HepG2 (cell line): ENCODE measurements at regions not wholly inside any gene's neighbourhood (a gene's known extent, or its start where the extent isn't known, plus 50 kb on each side); places are given as distances from the start of the nearest gene placed in this dataset.
A peak's percentile ranks its signal among the peaks of the same experiment; 100 is the strongest.

ENCODE experiments used
- ATAC-seq: fragments of 200-7000 bp; cut with Tn5 transposase; 3 replicates; pipeline ENCODE4 v1.9.1; 2020; ENCODE audit warnings: mild to moderate bottlenecking, moderate library complexity
- BruUV-seq: library from RNA; stranded (reverse); fragments of 400-500 nt; replicated peaks from 2 replicates; lab custom pipeline; 2021; lab: Mats Ljungman, UMichigan
- CTCF ChIA-PET: fragments of 300-600 bp; formaldehyde crosslinking; extraction: SDS; loops from one replicate; lab custom pipeline; 2021; ENCODE audit warnings: low total read pairs, inconsistent platforms, low intra/inter-chr PET ratio; lab: Yijun Ruan, JAX
- POLR2A ChIA-PET: fragments of 350-600 bp; sonication (Branson Sonifier 250); formaldehyde crosslinking; loops from one replicate; lab custom pipeline; 2020; ENCODE audit warnings: antibody characterized with exemption, inconsistent platforms; lab: Yijun Ruan, JAX
- DNase-seq: peaks from one replicate; pipeline ENCODE4 v3.0.0-alpha.2; 2015; ENCODE audit warnings: low spot score
- FAIRE-seq: peaks from 3 replicates; lab custom pipeline; 2011; peaks lifted over from hg19 to GRCh38; lab: Jason Lieb, UNC
- H2AFZ ChIP-seq: one replicate; pipeline ENCODE4 v1.6.1; 2011; ENCODE audit warnings: low read length, inconsistent platforms
- H3K27ac ChIP-seq: fragments of 300-600 bp; 3 replicates; pipeline ENCODE4 v1.8.0; 2011; ENCODE audit warnings: mixed run types, mild to moderate bottlenecking, mixed read lengths, low read length, inconsistent platforms; ENCODE audit not compliant: insufficient read depth; ENCODE audit errors: extremely low read length
- H3K27me3 ChIP-seq, 2 experiments: fragments of 200-600 bp in 1 of 2; 2 replicates in 1 of 2; 3 replicates in 1 of 2; pipeline versions ENCODE4 v1.6.0 to v1.8.0; 2011; ENCODE audit warnings: low read length in 2 of 2, mild to moderate bottlenecking in 2 of 2, moderate library complexity in 2 of 2, inconsistent platforms in 1 of 2; ENCODE audit not compliant: insufficient read depth in 2 of 2, control insufficient read depth in 1 of 2
- H3K36me3 ChIP-seq, 2 experiments: fragments of 200-600 bp in 1 of 2; replicated peaks in 1 of 2; 2 replicates in 1 of 2; 3 replicates in 1 of 2; pipeline versions ENCODE4 v1.5.1 to v1.8.0; 2011; ENCODE audit warnings: low read length in 2 of 2, inconsistent platforms in 1 of 2; ENCODE audit not compliant: insufficient read depth in 2 of 2, control insufficient read depth in 1 of 2
- H3K4me1 ChIP-seq: 2 replicates; pipeline ENCODE4 v1.5.1; 2012; ENCODE audit warnings: low read length, inconsistent platforms; ENCODE audit not compliant: insufficient read depth
- H3K4me2 ChIP-seq: 2 replicates; pipeline ENCODE4 v1.6.0; 2011; ENCODE audit warnings: low read depth, low read length, inconsistent platforms
- H3K4me3 ChIP-seq, 3 experiments: fragments of 200-600 bp in 1 of 3; sonication (generic), shearing (Covaris generic) in 1 of 3; replicated peaks in 1 of 3; 2 replicates each; pipeline ENCODE4 v1.5.1; 2011 to 2016; ENCODE audit warnings: low read length in 3 of 3, inconsistent platforms in 2 of 3, low read depth in 2 of 3, mild to moderate bottlenecking in 2 of 3, control low read depth in 1 of 3, mixed read lengths in 1 of 3; ENCODE audit not compliant: insufficient read depth in 1 of 3
- H3K79me2 ChIP-seq: one replicate; pipeline ENCODE4 v1.6.1; 2011; ENCODE audit warnings: low read length, inconsistent platforms; ENCODE audit not compliant: insufficient read depth
- H3K9ac ChIP-seq: 2 replicates; pipeline ENCODE4 v1.6.0; 2011; ENCODE audit warnings: mild to moderate bottlenecking, low read depth, low read length, inconsistent platforms; ENCODE audit not compliant: insufficient read depth
- H3K9me3 ChIP-seq: 2 replicates; pipeline ENCODE4 v1.5.1; 2012; ENCODE audit warnings: mild to moderate bottlenecking, low read length
- H4K20me1 ChIP-seq: 2 replicates; pipeline ENCODE4 v1.6.0; 2011; ENCODE audit warnings: inconsistent platforms, mild to moderate bottlenecking, low read length, moderate library complexity; ENCODE audit not compliant: insufficient read depth
- GTF3A ChIP-seq: sonication (generic); formaldehyde crosslinking; conservative IDR thresholded peaks from 2 replicates; pipeline ENCODE4 v1.4.0; 2020; ENCODE audit warnings: mild to moderate bottlenecking, missing genetic modification reagents
- HMGXB4 ChIP-seq, 2 experiments: sonication (generic) in 1 of 2; formaldehyde crosslinking in 1 of 2; IDR thresholded peaks; 2 replicates each; pipeline versions ENCODE4 v1.4.0 to v1.6.1; 2018 to 2020; ENCODE audit warnings: missing genetic modification reagents in 2 of 2, borderline replicate concordance in 1 of 2, low read depth in 1 of 2, mild to moderate bottlenecking in 1 of 2, missing biosample characterization in 1 of 2
- MTF1 ChIP-seq: sonication (generic); formaldehyde crosslinking; IDR thresholded peaks from 2 replicates; pipeline ENCODE4 v1.5.0; 2020; ENCODE audit warnings: missing genetic modification reagents
- RBFOX2 ChIP-seq: fragments of 200-400 bp; formaldehyde crosslinking; IDR thresholded peaks from 2 replicates; pipeline ENCODE4 v1.6.1; 2017; ENCODE audit warnings: low read depth, mild to moderate bottlenecking, low read length
- TRIM24 ChIP-seq: sonication (generic); formaldehyde crosslinking; IDR thresholded peaks from 2 replicates; pipeline ENCODE4 v1.8.0; 2022; ENCODE audit warnings: mild to moderate bottlenecking, missing genetic modification reagents
- ZBTB2 ChIP-seq: sonication (generic); formaldehyde crosslinking; IDR thresholded peaks from 2 replicates; pipeline ENCODE4 v1.8.0; 2022; ENCODE audit warnings: low read depth, missing genetic modification reagents
- ZBTB26 ChIP-seq: IDR thresholded peaks from 2 replicates; pipeline ENCODE4 v1.6.1; 2016; ENCODE audit warnings: missing compliant biosample characterization, missing genetic modification reagents, borderline replicate concordance
- ZNF317 ChIP-seq: sonication (generic); formaldehyde crosslinking; IDR thresholded peaks from 2 replicates; pipeline ENCODE4 v1.5.0; 2020; ENCODE audit warnings: mild to moderate bottlenecking, missing genetic modification reagents
- ZNF816 ChIP-seq: sonication (generic); formaldehyde crosslinking; IDR thresholded peaks from 2 replicates; pipeline ENCODE4 v1.8.0; 2022; ENCODE audit warnings: missing genetic modification reagents, mild to moderate bottlenecking, borderline replicate concordance
- WGBS: methylation state at CpG from one replicate; pipeline ENCODE4 v1.1.6; 2017; ENCODE audit warnings: low lambda C conversion rate; 5-methylcytosine and 5-hydroxymethylcytosine counted together
- in situ Hi-C: cut with HindIII; loops from 2 replicates; pipeline ENCODE4 v1.10.0; 2017; ENCODE audit warnings: low pct_unique_long_range_greater_than_20kb; ENCODE audit not compliant: extremely low pct_ligation_motif_present
- intact Hi-C: fragments of 100-400 bp; cut with micrococcal nuclease; formaldehyde crosslinking; loops from one replicate; pipeline ENCODE4 v1.10.0; 2022; ENCODE audit not compliant: unreplicated experiment
- TF ChIP-seq, protein P1 (sequence below): sonication (generic); formaldehyde crosslinking; IDR thresholded peaks from 2 replicates; pipeline ENCODE4 v1.8.0; 2022; ENCODE audit warnings: missing genetic modification reagents, mild to moderate bottlenecking, borderline replicate concordance

GRCh38 chr5:63860379-63860778, 101.9 kb downstream of the HTR1A start:
- no peak for FAIRE-seq
- TF ChIP-seq ZNF317 (peak; percentile 97), MTF1 (CRISPR knock-in tag) (no peak)
- TF ChIP-seq, all 625 proteins: peak for 1
- Histone ChIP-seq H3K9me3 (peaks cover 79% of the 10 kb centered on the region), H3K79me2 (no peaks in the 10 kb centered on the region), H2AFZ (no peak overlapping the region), H3K27me3 (no peaks in the 10 kb centered on the region), H3K27ac (no peak overlapping the region), H3K9ac (no peak overlapping the region), H4K20me1 (no peaks in the 10 kb centered on the region), H3K36me3 (no peaks in the 10 kb centered on the region), H3K4me1 (no peaks in the 10 kb centered on the region), H3K4me3 (no peak overlapping the region), H3K4me2 (no peak overlapping the region)
- DNase-seq (no peak), ATAC-seq (no peak)
- intact Hi-C loops = no loop called here
- POLR2A ChIA-PET = no interaction called here
- CTCF ChIA-PET = no interaction called here
- in situ Hi-C loops = no loop called here
- 0% methylated on average over 1 of the region's 1 CpG for WGBS
- no TSS peak for BruUV-seq

- POLR2A ChIA-PET = no interaction called here
- H3K4me3 ChIP-seq = no peak overlapping the region
- peaks cover 75% of the 10 kb centered on the region for H3K9me3 ChIP-seq
- in situ Hi-C loops = no loop called here
- no peak overlapping the region for H2AFZ ChIP-seq
- no peaks in the 10 kb centered on the region for H3K36me3 ChIP-seq
- CTCF ChIA-PET = no interaction called here
- H3K79me2 ChIP-seq = no peaks in the 10 kb centered on the region
- DNase-seq = no peak
- no peak for TF ChIP-seq ZNF816 (CRISPR knock-in tag)
- no peak for TF ChIP-seq ZBTB2
- no peak for TF ChIP-seq GTF3A (CRISPR knock-in tag)
- TF ChIP-seq RBFOX2 = no peak
- TF ChIP-seq, protein P1, sequence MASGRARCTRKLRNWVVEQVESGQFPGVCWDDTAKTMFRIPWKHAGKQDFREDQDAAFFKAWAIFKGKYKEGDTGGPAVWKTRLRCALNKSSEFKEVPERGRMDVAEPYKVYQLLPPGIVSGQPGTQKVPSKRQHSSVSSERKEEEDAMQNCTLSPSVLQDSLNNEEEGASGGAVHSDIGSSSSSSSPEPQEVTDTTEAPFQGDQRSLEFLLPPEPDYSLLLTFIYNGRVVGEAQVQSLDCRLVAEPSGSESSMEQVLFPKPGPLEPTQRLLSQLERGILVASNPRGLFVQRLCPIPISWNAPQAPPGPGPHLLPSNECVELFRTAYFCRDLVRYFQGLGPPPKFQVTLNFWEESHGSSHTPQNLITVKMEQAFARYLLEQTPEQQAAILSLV = no peak
- TF ChIP-seq ZBTB26 (CRISPR knock-in tag) = no peak
- no peak for TF ChIP-seq TRIM24 (CRISPR knock-in tag)
- TF ChIP-seq HMGXB4 (CRISPR knock-in tag; IDR thresholded peaks at IDR 0.05; ENCODE audit: borderline replicate concordance in 1 of 2, low read depth in 1 of 2) = no peak
- TF ChIP-seq, all 625 proteins: peak for 0
- no TSS peak for BruUV-seq
- Histone ChIP-seq H4K20me1 (no peaks in the 10 kb centered on the region), H3K9ac (no peak overlapping the region), H3K4me2 (no peak overlapping the region), H3K27me3 (no peaks in the 10 kb centered on the region), H3K4me1 (no peaks in the 10 kb centered on the region), H3K27ac (no peak overlapping the region)
- no peak for FAIRE-seq
- intact Hi-C loops = no loop called here
- WGBS = 6% methylated on average over 2 of the region's 2 CpGs
- no peak for ATAC-seq
These were observed 108.2 kb downstream of the HTR1A start for GRCh38 chr5:63854076-63854475.
